Muscle of back (tissue), 3 donors: ENCODE measurements at regions not wholly inside any gene's neighbourhood (a gene's known extent, or its start where the extent isn't known, plus 50 kb on each side); places are given as distances from the start of the nearest gene placed in this dataset.
A peak's percentile ranks its signal among the peaks of the same experiment; 100 is the strongest.

ENCODE experiments used
- DNase-seq, 3 donors: peaks; one replicate each; pipeline versions ENCODE4 v3.0.0 to v3.0.0-alpha.2; 2013

DNA sequence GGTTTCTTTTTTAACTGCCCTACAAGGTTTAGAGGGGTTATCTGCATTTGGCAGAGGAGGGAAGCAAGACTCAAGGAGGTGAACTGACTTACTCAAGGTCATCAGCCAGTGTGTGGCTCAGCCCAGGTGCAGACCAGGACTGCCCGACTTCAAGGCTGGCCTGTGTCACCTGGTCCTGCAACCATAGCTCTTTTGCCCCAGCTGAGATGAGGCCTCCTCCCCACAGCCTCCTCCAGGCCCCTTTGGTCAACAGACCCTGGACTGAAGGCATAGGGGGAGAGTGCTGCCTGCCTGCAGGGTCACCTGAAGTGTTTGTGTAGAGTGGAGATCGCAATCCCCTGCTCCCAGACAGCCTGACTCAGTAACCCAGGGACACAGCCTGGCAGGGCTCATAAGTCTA, 168.5 kb upstream of the GLI2 start:
- no peak for DNase-seq

DNA sequence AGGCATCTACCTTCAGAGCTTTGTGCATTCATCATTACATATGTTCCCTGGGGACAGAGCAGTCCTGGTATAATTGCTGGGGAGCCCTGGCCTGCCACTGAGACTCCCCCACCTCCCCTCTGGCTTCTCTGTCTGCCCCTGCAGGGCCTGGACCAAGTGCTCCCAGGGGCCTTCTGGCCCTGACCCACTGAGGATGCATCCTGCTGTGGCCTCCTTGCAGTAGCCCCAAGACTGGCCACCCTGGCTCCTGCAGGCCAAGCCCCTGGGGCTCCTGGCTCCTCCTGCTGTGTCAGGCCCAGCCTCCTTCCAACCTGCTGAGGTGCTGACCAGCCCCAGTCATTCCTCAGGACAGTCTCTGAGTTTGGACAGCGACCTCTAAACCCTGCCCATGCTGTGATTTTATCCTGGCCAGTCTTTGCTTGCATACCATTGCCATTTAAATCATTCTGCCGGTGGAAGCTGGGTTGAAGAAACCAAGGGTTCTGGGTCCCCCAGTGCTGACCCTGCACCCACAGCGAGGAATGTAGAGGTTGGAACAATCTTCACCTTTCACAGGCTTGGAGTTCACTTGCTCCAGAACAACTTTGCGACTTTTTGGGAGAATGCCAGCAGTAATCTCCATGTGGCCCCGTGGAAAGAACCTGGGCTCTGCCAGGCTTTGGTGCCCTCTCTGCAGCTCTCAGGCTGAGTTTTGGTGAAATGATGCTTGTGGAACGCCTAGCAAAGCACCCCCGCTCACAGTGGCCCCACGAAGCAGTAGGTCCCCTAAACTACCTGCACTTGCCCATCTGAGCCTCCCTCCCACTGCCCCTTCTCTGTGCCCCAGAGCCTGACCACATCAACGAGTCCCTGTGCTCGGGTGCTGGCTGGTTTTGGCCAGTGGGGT, 167.3 kb upstream of the GLI2 start:
- no peak for DNase-seq

- DNase-seq = no peak
Observed at GRCh38 chr2:120568975-120569268, 166.7 kb upstream of the GLI2 start.

DNA sequence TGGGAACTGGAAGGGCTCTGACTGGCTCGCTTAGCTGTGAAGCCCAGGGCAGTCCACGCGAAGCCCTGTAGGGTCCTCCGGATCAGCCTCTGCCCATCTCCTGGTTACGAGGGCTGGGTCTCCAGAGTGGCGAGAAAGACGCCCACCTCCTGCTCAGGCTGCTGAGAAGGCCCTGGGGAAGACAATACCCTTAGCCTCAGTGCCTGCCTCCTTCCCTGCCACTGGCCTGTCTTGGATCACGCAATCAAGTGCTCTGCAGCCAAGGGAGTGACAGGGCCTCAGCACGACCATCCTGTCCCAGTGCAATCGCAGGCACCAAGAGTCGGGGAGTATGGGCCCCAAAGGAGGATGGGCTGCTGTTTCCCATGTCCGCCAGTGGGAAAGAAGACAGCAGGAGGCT, 165.7 kb upstream of the GLI2 start:
- no peak for DNase-seq

- no peak for DNase-seq
Observed at GRCh38 chr2:120570546-120570945, 165.1 kb upstream of the GLI2 start.

- DNase-seq = no peak
Observed at GRCh38 chr2:120571015-120571728, 164.5 kb upstream of the GLI2 start.

GRCh38 chr2:120572226-120572625, 163.4 kb upstream of the GLI2 start:
- DNase-seq = no peak

DNA sequence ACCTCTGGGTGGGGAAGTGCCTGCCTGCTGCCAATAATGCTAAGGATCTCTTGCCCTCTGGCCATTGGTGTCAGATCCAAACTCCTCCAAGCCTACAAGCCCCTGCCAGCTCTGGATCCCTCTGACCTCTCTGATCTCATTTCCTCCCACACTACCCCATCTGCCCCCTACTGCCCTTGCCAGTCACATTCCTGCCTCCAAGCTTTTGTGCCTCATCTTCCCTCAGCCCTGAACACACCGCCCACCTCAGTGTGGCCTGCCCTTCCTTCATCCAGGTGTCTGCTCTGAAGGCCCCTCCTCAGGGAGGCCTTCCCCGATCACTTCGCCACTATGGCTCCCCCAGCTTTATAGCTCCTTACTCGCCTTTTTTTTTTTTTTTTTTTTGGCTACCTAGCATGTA, 161.0 kb upstream of the GLI2 start:
- no peak for DNase-seq

DNA sequence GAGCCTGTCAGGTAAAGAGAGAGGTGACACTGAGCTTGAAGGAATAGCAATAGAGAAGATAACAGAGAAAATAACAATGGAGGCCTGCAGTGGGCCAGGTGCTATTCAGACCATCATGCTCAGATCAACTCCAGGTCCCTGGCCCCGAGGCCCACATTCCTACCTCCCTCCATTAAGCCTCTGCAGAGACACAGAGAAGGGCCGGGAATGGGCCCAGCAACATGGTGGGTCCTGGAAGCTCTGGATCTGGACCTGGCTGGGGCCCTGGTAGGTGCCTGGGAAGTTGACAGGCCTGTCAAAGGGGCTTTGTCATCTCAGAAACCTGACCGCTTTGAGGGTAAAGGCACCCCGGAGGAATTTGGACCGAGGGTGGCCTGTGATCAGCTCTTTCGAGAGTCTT, 159.7 kb upstream of the GLI2 start:
- DNase-seq = no peak

- DNase-seq = peak in 2 of 3 donors; percentile 36 to 71
Observed at GRCh38 chr2:120576509-120577474, 158.9 kb upstream of the GLI2 start.

DNA sequence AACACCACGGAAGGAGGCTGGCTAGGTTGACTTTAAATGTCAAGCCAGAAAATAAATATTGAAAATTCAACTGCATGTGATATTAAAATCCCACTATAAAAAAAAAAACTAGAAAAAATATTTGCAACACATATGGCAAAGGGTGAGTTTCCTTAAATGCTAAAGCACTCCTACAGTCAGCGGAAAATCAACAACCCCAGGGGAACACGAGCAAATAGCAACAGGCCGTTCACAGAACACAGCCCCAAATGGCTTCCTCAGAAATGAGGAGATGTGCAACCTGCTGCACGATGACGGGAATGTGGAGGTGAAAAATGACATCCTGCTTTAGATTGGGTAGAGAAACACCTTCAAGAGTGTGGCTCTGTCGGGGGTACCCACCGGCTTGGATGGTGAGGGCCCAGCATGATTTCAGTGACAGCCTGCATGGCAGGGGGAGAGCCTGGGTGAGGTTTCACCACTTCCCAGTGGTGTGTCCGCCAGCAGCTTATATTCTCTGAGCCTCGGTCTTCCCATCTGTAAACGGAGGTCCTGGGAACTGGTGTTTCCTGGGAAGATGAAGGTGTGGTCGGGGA, 157.9 kb upstream of the GLI2 start:
- peak in 1 of 3 donors; percentile 46 for DNase-seq

- DNase-seq = no peak
Observed at GRCh38 chr2:120578576-120579352, 156.9 kb upstream of the GLI2 start.

DNA sequence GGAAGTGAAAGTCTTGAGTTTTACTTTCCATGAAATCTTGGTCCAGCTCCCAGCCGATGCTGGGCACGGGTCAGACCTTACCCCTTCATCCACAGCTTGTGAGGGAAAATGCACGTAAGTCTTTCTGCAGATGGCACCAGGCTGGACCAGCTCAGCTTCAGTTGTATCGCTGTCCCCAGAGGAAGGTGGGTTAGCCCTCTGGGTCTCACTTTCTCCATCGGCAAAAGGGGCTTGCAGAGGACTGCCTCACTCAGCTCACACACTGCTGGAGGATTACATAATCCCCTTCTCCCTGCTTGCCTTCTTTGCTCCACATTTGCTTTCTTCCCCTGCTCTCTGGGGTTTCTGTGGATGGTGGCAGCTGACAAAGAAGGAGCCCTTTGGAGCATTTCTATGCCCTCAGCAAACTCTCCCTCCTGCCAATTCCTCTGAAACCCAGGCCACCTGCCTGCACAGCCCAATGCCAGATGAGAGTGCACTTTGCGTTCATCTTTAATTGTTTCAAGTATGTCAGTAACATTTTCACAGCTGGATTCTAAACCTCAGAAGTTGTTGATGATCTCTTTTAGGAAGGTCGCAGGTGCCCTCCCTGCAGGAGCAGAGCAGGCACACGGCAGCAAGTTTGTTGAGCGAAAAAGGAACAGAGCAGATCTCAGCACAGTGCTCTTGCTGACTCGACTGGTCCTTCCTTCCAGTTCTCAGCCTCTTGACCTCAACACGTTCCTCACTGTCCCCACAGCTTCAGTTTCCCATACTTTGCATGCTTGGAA, 155.6 kb upstream of the GLI2 start:
- DNase-seq = no peak

GRCh38 chr2:120580709-120581108, 155.0 kb upstream of the GLI2 start:
- DNase-seq = no peak

DNA sequence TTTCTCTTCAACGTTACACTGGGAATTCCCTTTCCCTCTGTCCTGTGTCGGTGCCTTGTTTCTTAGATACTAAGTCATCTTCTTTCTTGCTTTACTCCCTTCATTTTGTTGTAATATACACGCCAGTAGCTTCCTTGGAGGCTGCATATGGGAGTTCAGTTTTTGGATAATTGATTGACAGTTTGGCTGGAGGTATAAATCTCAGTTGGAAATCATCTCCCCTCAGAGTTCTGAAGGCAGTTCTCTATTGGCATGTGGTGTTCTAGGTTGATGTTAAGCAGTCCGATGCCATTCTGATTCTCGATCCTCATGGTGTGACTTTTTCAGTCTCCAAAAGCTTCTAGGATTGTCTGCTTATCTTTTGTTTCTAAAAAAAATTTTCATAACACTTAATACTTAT, 152.5 kb upstream of the GLI2 start:
- no peak for DNase-seq

- no peak for DNase-seq
Observed at GRCh38 chr2:120583851-120584570, 151.7 kb upstream of the GLI2 start.

DNA sequence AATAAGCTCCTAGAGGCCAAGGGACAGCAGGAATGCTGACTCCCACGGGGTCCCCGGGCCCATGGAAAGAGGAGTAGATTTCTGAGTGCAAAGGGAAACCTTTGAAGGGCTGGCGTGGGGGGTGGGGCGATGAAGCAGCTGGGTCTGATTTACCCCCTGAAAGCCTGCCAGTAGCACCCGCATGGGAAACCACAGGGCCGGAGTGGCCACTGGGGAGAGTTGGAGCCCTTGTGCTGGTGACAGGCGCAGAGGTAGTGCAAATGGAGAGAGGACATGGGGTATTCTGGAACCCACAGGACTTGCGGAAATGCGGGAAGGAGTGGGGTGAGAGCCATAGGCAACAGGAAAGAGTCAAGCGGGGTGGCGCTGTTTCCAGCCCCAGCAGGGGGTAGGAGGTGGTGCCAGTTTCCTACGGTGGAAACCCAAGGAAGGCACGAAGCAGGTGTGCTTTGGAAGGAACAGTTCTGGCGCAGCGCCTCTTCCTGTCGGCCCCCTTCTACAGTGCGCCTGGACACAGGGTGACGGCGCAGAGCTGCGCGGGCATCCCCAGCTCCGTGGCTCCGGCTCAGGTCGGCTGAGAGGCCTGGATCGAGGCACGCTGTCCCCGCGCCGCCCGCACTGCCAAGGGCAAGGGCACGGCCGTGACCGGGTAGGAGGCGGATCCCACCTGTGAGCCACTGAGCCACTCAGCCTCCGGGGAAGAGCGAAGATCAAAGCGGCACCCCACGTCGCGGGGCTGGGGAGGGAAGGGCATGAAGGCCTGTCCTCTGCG, 149.0 kb upstream of the GLI2 start:
- peak in 1 of 3 donors; percentile 43 for DNase-seq

DNA sequence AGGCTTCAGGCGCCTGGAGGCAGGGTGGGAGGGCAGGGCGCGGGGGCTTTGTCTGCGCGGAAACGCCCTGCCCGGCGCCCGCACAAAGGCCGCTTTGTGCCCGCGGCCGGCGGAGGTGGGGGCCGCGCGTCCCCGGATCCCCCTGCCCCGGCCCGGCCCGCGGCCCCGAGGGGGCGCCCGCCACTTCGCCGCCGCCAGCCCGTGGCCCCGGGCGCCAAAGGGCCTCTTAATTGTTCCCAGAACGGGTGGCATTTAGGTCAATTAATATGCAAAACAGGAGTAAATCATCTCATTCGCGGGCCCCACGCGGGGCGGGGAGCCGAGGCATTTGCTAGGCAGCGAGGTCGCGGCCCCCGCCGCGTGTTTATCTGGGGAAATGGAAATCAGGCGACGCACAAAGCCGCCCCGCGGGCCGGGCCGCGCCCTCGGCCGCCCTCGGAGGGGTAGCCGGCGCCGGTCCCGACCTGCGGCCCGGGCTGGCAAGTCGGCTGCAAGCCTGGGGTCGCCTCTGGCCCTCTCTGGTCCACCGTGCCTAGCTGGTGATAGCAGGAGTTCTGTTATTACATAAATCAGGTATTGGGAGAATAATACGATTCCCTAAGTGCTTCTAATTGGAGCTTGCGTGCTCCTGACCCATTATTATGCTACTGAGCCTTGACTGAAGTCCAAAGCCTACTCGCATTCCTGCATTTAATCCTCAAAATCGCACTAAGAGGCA, 148.2 kb upstream of the GLI2 start:
- DNase-seq = no peak
